Trophoblast cell (in vitro differentiated cells and primary cell): ENCODE measurements at regions not wholly inside any gene's neighbourhood (a gene's known extent, or its start where the extent isn't known, plus 50 kb on each side); places are given as distances from the start of the nearest gene placed in this dataset.

Experiments used
- DNase-seq, 2 donors: peaks; one replicate each; pipeline ENCODE4 v3.0.0-alpha.2; 2016
- H2AFZ ChIP-seq: 2 replicates; pipeline ENCODE4 v1.6.1; 2013; ENCODE audit warnings: low read length, moderate library complexity, mild to moderate bottlenecking; ENCODE audit not compliant: insufficient read depth, poor library complexity
- H2AK5ac ChIP-seq: 2 replicates; pipeline ENCODE4 v1.6.1; 2013; ENCODE audit warnings: mild to moderate bottlenecking, low read length
- H2BK120ac ChIP-seq: 2 replicates; pipeline ENCODE4 v1.6.1; 2013; ENCODE audit warnings: low read length, mild to moderate bottlenecking, moderate library complexity; ENCODE audit not compliant: insufficient read depth, poor library complexity
- H2BK12ac ChIP-seq: 2 replicates; pipeline ENCODE4 v1.6.1; 2013; ENCODE audit warnings: mild to moderate bottlenecking, low read length, moderate library complexity
- H2BK5ac ChIP-seq: 2 replicates; pipeline ENCODE4 v1.6.1; 2013; ENCODE audit warnings: low read length, low read depth, moderate library complexity, mild to moderate bottlenecking; ENCODE audit not compliant: poor library complexity
- H3K14ac ChIP-seq: 2 replicates; pipeline ENCODE4 v1.6.1; 2013; ENCODE audit warnings: mild to moderate bottlenecking, low read length
- H3K18ac ChIP-seq: 2 replicates; pipeline ENCODE4 v1.6.1; 2013; ENCODE audit warnings: mild to moderate bottlenecking, low read length
- H3K23ac ChIP-seq: 2 replicates; pipeline ENCODE4 v1.6.1; 2013; ENCODE audit warnings: low read length
- H3K27ac ChIP-seq: 2 replicates; pipeline ENCODE4 v1.5.1; 2013; ENCODE audit warnings: low read depth, mild to moderate bottlenecking, inconsistent platforms, low read length, moderate library complexity
- H3K27me3 ChIP-seq: 2 replicates; pipeline ENCODE4 v1.6.1; 2013; ENCODE audit warnings: inconsistent platforms, mild to moderate bottlenecking, low read length, moderate library complexity; ENCODE audit not compliant: insufficient read depth
- H3K36me3 ChIP-seq, 2 experiments: 1 replicate in 1 of 2; 2 replicates in 1 of 2; pipeline ENCODE4 v1.6.1; 2013; ENCODE audit warnings: low read length in 2 of 2, mild to moderate bottlenecking in 2 of 2, moderate library complexity in 1 of 2; ENCODE audit not compliant: insufficient read depth in 2 of 2, control insufficient read depth in 1 of 2
- H3K4ac ChIP-seq: 2 replicates; pipeline ENCODE4 v1.6.1; 2013; ENCODE audit warnings: low read depth, mild to moderate bottlenecking, low read length, moderate library complexity
- H3K4me1 ChIP-seq, 2 experiments: 1 replicate in 1 of 2; 2 replicates in 1 of 2; pipeline ENCODE4 v1.6.1; 2013; ENCODE audit warnings: low read length in 2 of 2, mild to moderate bottlenecking in 2 of 2, moderate library complexity in 1 of 2; ENCODE audit not compliant: insufficient read depth in 2 of 2, control insufficient read depth in 1 of 2
- H3K4me2 ChIP-seq: 2 replicates; pipeline ENCODE4 v1.6.1; 2013; ENCODE audit warnings: inconsistent platforms, mild to moderate bottlenecking, low read length, moderate library complexity
- H3K4me3 ChIP-seq: 2 replicates; pipeline ENCODE4 v1.5.1; 2013; ENCODE audit warnings: mild to moderate bottlenecking, low read depth, low read length, inconsistent platforms
- H3K79me1 ChIP-seq: one replicate; pipeline ENCODE4 v1.6.1; 2013; ENCODE audit warnings: low read length
- H3K79me2 ChIP-seq: 2 replicates; pipeline ENCODE4 v1.6.1; 2013; ENCODE audit warnings: low read length, mild to moderate bottlenecking; ENCODE audit not compliant: control insufficient read depth, insufficient read depth, poor library complexity
- H3K9ac ChIP-seq: 2 replicates; pipeline ENCODE4 v1.6.1; 2013; ENCODE audit warnings: mild to moderate bottlenecking, low read length
- H3K9me3 ChIP-seq: 2 replicates; pipeline ENCODE4 v1.6.1; 2013; ENCODE audit warnings: low read depth, mild to moderate bottlenecking, control low read depth, inconsistent platforms, low read length; ENCODE audit not compliant: insufficient read depth
- H4K12ac ChIP-seq: 2 replicates; pipeline ENCODE4 v1.6.1; 2013; ENCODE audit warnings: low read depth, mild to moderate bottlenecking, low read length, moderate library complexity
- H4K8ac ChIP-seq: 2 replicates; pipeline ENCODE4 v1.6.1; 2013; ENCODE audit warnings: low read depth, mild to moderate bottlenecking, low read length, moderate library complexity
- H4K91ac ChIP-seq: one replicate; pipeline ENCODE4 v1.6.1; 2013; ENCODE audit warnings: low read depth, mild to moderate bottlenecking, low read length, moderate library complexity
- WGBS: extraction: QIAGEN DNeasy Blood & Tissue Kit; methylation state at CpG from one replicate; pipeline ENCODE4 v1.1.7; 2013; ENCODE audit warnings: missing lambda C conversion rate; ENCODE audit not compliant: insufficient read length, insufficient coverage; ENCODE audit errors: extremely low coverage; 5-methylcytosine and 5-hydroxymethylcytosine counted together

- no peak overlapping the region for H3K14ac ChIP-seq
- H3K4me2 ChIP-seq, result no peak overlapping the region
- no peaks in the 10 kb centered on the region for H3K79me1 ChIP-seq
- H4K8ac ChIP-seq, result no peak overlapping the region
- H3K9me3 ChIP-seq, result no peaks in the 10 kb centered on the region
- WGBS, result no CpG with 5 or more reads among the region's 3 CpGs
- H3K36me3 ChIP-seq, result no peaks in the 10 kb centered on the region
- no peak for DNase-seq
- no peak overlapping the region for H3K4me3 ChIP-seq
- H4K12ac ChIP-seq, result no peak overlapping the region
- no peak overlapping the region for H2BK12ac ChIP-seq
- H3K4me1 ChIP-seq, result no peaks in the 10 kb centered on the region
- H3K23ac ChIP-seq, result no peak overlapping the region
- no peak overlapping the region for H4K91ac ChIP-seq
- H2BK120ac ChIP-seq, result no peak overlapping the region
- no peak overlapping the region for H3K4ac ChIP-seq
- no peak overlapping the region for H2AK5ac ChIP-seq
- no peaks in the 10 kb centered on the region for H3K27me3 ChIP-seq
- H3K27ac ChIP-seq, result no peak overlapping the region
- H3K18ac ChIP-seq, result no peak overlapping the region
- H3K9ac ChIP-seq, result no peak overlapping the region
- no peaks in the 10 kb centered on the region for H3K79me2 ChIP-seq
- H2AFZ ChIP-seq, result no peak overlapping the region
- no peak overlapping the region for H2BK5ac ChIP-seq
Measured at GRCh38 chr1:200266871-200267270, 143.0 kb downstream of the ZNF281 start.

DNA sequence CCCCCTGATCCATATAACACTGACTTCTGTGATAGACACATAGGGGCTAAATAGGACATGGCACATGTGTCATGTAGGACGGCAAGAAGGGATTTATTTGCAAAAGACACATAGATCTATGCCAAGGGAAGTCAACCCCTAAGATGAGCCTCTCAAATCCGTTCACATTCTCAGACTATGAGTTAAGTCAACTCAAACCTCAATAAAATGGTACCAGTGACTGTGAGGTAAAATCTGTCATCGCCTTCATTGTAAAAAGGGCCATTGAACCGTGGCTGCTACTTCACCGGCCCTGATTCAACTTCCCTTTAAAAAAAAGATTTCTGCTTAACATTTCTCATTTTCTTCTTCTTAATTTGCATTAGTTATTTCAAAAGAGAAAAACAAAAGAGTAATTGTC is 144.0 kb downstream of the ZNF281 start:
- Histone ChIP-seq H3K27ac (no peak overlapping the region), H3K4me2 (no peak overlapping the region), H3K79me1 (no peaks in the 10 kb centered on the region), H2BK12ac (no peak overlapping the region), H4K8ac (no peak overlapping the region), H3K4me1 (no peaks in the 10 kb centered on the region), H3K9ac (no peak overlapping the region), H4K91ac (no peak overlapping the region), H3K9me3 (no peaks in the 10 kb centered on the region), H2BK5ac (no peak overlapping the region), H4K12ac (no peak overlapping the region), H3K79me2 (no peaks in the 10 kb centered on the region), H3K4me3 (no peak overlapping the region), H3K14ac (no peak overlapping the region), H3K23ac (no peak overlapping the region), H2BK120ac (no peak overlapping the region), H2AK5ac (no peak overlapping the region), H3K4ac (no peak overlapping the region), H3K36me3 (no peaks in the 10 kb centered on the region), H2AFZ (no peak overlapping the region), H3K18ac (no peak overlapping the region), H3K27me3 (no peaks in the 10 kb centered on the region)
- no CpG with 5 or more reads among the region's 5 CpGs for WGBS
- DNase-seq, result no peak

- Histone ChIP-seq H2AFZ (no peak overlapping the region), H3K27ac (no peak overlapping the region), H3K4ac (no peak overlapping the region), H3K9me3 (peaks cover 3% of the 10 kb centered on the region), H4K12ac (no peak overlapping the region), H4K91ac (no peak overlapping the region), H3K36me3 (no peaks in the 10 kb centered on the region), H3K14ac (no peak overlapping the region), H3K4me2 (no peak overlapping the region), H3K79me2 (no peaks in the 10 kb centered on the region), H3K9ac (no peak overlapping the region), H3K23ac (no peak overlapping the region), H3K79me1 (no peaks in the 10 kb centered on the region), H3K18ac (no peak overlapping the region), H2BK5ac (no peak overlapping the region), H3K4me3 (no peak overlapping the region), H2AK5ac (no peak overlapping the region), H3K4me1 (no peaks in the 10 kb centered on the region), H4K8ac (no peak overlapping the region), H2BK120ac (no peak overlapping the region), H2BK12ac (no peak overlapping the region), H3K27me3 (no peaks in the 10 kb centered on the region)
- WGBS, result no CpG with 5 or more reads among the region's 1 CpG
- no peak for DNase-seq
Measured at GRCh38 chr1:200265104-200265503, 144.7 kb downstream of the ZNF281 start.

GRCh38 chr1:200263203-200263602 is 146.6 kb downstream of the ZNF281 start:
- Histone ChIP-seq H3K14ac (no peak overlapping the region), H2BK5ac (no peak overlapping the region), H3K4me3 (no peak overlapping the region), H3K4ac (no peak overlapping the region), H3K18ac (no peak overlapping the region), H3K4me1 (no peaks in the 10 kb centered on the region), H2AK5ac (no peak overlapping the region), H3K27me3 (no peaks in the 10 kb centered on the region), H3K79me1 (no peaks in the 10 kb centered on the region), H3K9me3 (peaks cover 3% of the 10 kb centered on the region), H3K9ac (no peak overlapping the region), H4K91ac (no peak overlapping the region), H2BK120ac (no peak overlapping the region), H3K27ac (no peak overlapping the region), H4K12ac (no peak overlapping the region), H4K8ac (no peak overlapping the region), H3K23ac (no peak overlapping the region), H3K4me2 (no peak overlapping the region), H3K79me2 (no peaks in the 10 kb centered on the region), H2AFZ (no peak overlapping the region), H3K36me3 (no peaks in the 10 kb centered on the region), H2BK12ac (no peak overlapping the region)
- DNase-seq, result no peak
- no CpG with 5 or more reads among the region's 3 CpGs for WGBS
